Left ventricle myocardium inferior (tissue), 1 donor: ENCODE measurements at regions not wholly inside any gene's neighbourhood (a gene's known extent, or its start where the extent isn't known, plus 50 kb on each side); places are given as distances from the start of the nearest gene placed in this dataset.
A peak's percentile ranks its signal among the peaks of the same experiment; 100 is the strongest.

Experiments
- DNase-seq: peaks from one replicate; pipeline ENCODE4 v3.0.0-alpha.2; 2020
- H3K27ac ChIP-seq: fragments of 200-600 bp; replicated peaks from 2 replicates; pipeline ENCODE4 v1.8.0; 2021
- H3K27me3 ChIP-seq: fragments of 200-600 bp; 2 replicates; pipeline ENCODE4 v1.8.0; 2021; ENCODE audit warnings: low read depth
- H3K36me3 ChIP-seq: fragments of 200-600 bp; 2 replicates; pipeline ENCODE4 v1.8.0; 2021
- H3K4me1 ChIP-seq: fragments of 200-600 bp; 2 replicates; pipeline ENCODE4 v1.8.0; 2021
- H3K4me3 ChIP-seq: fragments of 200-600 bp; 2 replicates; pipeline ENCODE4 v1.8.0; 2021; ENCODE audit warnings: mild to moderate bottlenecking, moderate library complexity
- H3K9me3 ChIP-seq: fragments of 200-600 bp; replicated peaks from 2 replicates; pipeline ENCODE4 v1.8.0; 2021
- CTCF ChIP-seq: fragments of 200-600 bp; IDR thresholded peaks from 2 replicates; pipeline ENCODE4 v1.8.0; 2021; ENCODE audit warnings: antibody characterized with exemption, mild to moderate bottlenecking, borderline replicate concordance
- intact Hi-C: fragments of 100-400 bp; cut with micrococcal nuclease; formaldehyde crosslinking; loops from one replicate; pipeline ENCODE4 v1.11.0; 2022
- donor health status: DM: no; HTN: yes; CAD: no; lungs with severe emphysema.

- intact Hi-C loops = no loop called here
- H3K9me3 ChIP-seq = no peaks in the 10 kb centered on the region
- H3K4me1 ChIP-seq = no peaks in the 10 kb centered on the region
- no peaks in the 10 kb centered on the region for H3K27me3 ChIP-seq
- no peak for TF ChIP-seq CTCF
- peak; percentile 16 for DNase-seq
- no peaks in the 10 kb centered on the region for H3K36me3 ChIP-seq
- H3K27ac ChIP-seq = peak overlapping the region; percentile 37
- no peak overlapping the region for H3K4me3 ChIP-seq
Measured at GRCh38 chr12:75820848-75821578, 210.6 kb downstream of the PHLDA1 start.

DNA sequence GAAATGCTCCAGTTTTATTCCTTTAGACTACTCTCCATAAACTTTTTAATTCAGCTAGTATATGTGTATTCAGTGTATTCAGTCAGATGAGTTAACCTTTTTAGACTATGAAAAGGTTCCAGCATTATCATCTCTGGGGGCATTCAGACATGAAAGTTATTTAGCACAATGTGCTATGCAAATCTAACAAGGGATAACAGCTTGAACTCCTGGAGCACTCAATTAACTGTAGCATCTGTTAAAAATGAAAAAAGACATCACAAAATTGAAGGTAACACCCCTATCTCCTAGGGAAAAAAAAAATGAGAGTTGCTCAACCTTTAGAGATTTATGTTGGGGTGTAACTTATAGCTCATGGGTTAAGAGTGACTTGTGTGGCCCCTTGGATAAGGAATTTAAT is 211.5 kb downstream of the PHLDA1 start:
- Histone ChIP-seq H3K27me3 (no peaks in the 10 kb centered on the region), H3K9me3 (no peaks in the 10 kb centered on the region), H3K36me3 (no peaks in the 10 kb centered on the region), H3K27ac (no peak overlapping the region), H3K4me3 (no peak overlapping the region), H3K4me1 (peaks cover 8% of the 10 kb centered on the region)
- DNase-seq = no peak
- intact Hi-C loops = no loop called here
- no peak for TF ChIP-seq CTCF

- no peak overlapping the region for H3K27ac ChIP-seq
- no peak for DNase-seq
- H3K4me1 ChIP-seq = peaks cover 13% of the 10 kb centered on the region
- TF ChIP-seq CTCF = no peak
- H3K9me3 ChIP-seq = no peaks in the 10 kb centered on the region
- no peaks in the 10 kb centered on the region for H3K36me3 ChIP-seq
- intact Hi-C loops = no loop called here
- no peaks in the 10 kb centered on the region for H3K27me3 ChIP-seq
- no peak overlapping the region for H3K4me3 ChIP-seq
Measured at GRCh38 chr12:75819512-75819911, 212.1 kb downstream of the PHLDA1 start.

DNA sequence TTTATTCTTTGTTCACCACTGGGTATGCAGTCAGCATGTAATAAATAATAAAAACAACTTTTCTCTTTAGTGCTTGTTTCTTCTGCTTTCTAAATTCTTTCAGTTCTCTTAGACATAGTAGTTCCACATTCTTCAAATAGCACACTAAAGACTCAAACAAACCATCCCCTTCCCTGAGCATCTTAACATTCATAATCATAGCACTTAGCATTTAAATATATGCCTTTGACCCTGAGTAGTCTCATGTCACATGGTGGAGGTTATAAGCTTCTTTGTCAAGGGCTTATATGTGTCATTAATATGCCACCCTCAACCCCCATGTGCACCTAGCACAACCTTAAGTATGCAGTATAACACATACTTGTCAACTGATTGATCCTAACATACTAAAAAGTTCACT is 212.7 kb downstream of the PHLDA1 start:
- no peak for DNase-seq
- no peak for TF ChIP-seq CTCF

DNA sequence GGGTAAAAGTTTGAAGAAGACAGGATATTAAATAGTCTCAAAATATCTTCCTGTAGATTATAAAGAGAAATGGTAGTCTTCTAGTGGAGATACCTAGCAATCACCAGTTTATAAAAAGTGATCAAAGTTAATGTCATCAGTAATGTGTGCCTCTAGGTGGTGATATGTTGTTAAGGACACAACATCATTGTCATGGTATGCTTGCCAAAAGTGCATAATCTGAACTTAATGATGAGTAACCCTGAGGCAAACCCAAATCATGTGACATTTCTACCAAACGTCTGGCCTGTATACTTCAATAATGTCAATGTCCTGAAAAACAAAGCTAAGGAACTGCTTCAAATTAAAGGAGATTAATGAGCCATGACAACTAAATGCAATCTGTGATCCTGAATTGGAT is 214.7 kb downstream of the PHLDA1 start:
- no peaks in the 10 kb centered on the region for H3K27me3 ChIP-seq
- H3K9me3 ChIP-seq = no peaks in the 10 kb centered on the region
- H3K36me3 ChIP-seq = no peaks in the 10 kb centered on the region
- peak; percentile 18 for TF ChIP-seq CTCF
- H3K4me1 ChIP-seq = peaks cover 13% of the 10 kb centered on the region
- H3K27ac ChIP-seq = no peak overlapping the region
- DNase-seq = no peak
- intact Hi-C loops = no loop called here
- H3K4me3 ChIP-seq = no peak overlapping the region

More for the DNA sequence above, 212.7 kb downstream of the PHLDA1 start:
- no peaks in the 10 kb centered on the region for H3K36me3 ChIP-seq
- H3K27ac ChIP-seq = no peak overlapping the region
- no peak overlapping the region for H3K4me3 ChIP-seq
- H3K9me3 ChIP-seq = no peaks in the 10 kb centered on the region
- H3K27me3 ChIP-seq = no peaks in the 10 kb centered on the region
- peaks cover 13% of the 10 kb centered on the region for H3K4me1 ChIP-seq
- intact Hi-C loops = no loop called here
